HepG2 (cell line): ENCODE measurements at regions not wholly inside any gene's neighbourhood (a gene's known extent, or its start where the extent isn't known, plus 50 kb on each side); places are given as distances from the start of the nearest gene placed in this dataset.

Experiments
- ATAC-seq: fragments of 200-7000 bp; cut with Tn5 transposase; 3 replicates; pipeline ENCODE4 v1.9.1; 2020; ENCODE audit warnings: mild to moderate bottlenecking, moderate library complexity
- BruUV-seq: library from RNA; stranded (reverse); fragments of 400-500 nt; replicated peaks from 2 replicates; lab custom pipeline; 2021; lab: Mats Ljungman, UMichigan
- CTCF ChIA-PET: fragments of 300-600 bp; formaldehyde crosslinking; extraction: SDS; loops from one replicate; lab custom pipeline; 2021; ENCODE audit warnings: low total read pairs, inconsistent platforms, low intra/inter-chr PET ratio; lab: Yijun Ruan, JAX
- POLR2A ChIA-PET: fragments of 350-600 bp; sonication (Branson Sonifier 250); formaldehyde crosslinking; loops from one replicate; lab custom pipeline; 2020; ENCODE audit warnings: antibody characterized with exemption, inconsistent platforms; lab: Yijun Ruan, JAX
- DNase-seq: peaks from one replicate; pipeline ENCODE4 v3.0.0-alpha.2; 2015; ENCODE audit warnings: low spot score
- FAIRE-seq: peaks from 3 replicates; lab custom pipeline; 2011; peaks lifted over from hg19 to GRCh38; lab: Jason Lieb, UNC
- H2AFZ ChIP-seq: one replicate; pipeline ENCODE4 v1.6.1; 2011; ENCODE audit warnings: low read length, inconsistent platforms
- H3K27ac ChIP-seq: fragments of 300-600 bp; 3 replicates; pipeline ENCODE4 v1.8.0; 2011; ENCODE audit warnings: mixed run types, mild to moderate bottlenecking, mixed read lengths, low read length, inconsistent platforms; ENCODE audit not compliant: insufficient read depth; ENCODE audit errors: extremely low read length
- H3K27me3 ChIP-seq, 2 experiments: fragments of 200-600 bp in 1 of 2; 2 replicates in 1 of 2; 3 replicates in 1 of 2; pipeline versions ENCODE4 v1.6.0 to v1.8.0; 2011; ENCODE audit warnings: low read length in 2 of 2, mild to moderate bottlenecking in 2 of 2, moderate library complexity in 2 of 2, inconsistent platforms in 1 of 2; ENCODE audit not compliant: insufficient read depth in 2 of 2, control insufficient read depth in 1 of 2
- H3K36me3 ChIP-seq, 2 experiments: fragments of 200-600 bp in 1 of 2; replicated peaks in 1 of 2; 2 replicates in 1 of 2; 3 replicates in 1 of 2; pipeline versions ENCODE4 v1.5.1 to v1.8.0; 2011; ENCODE audit warnings: low read length in 2 of 2, inconsistent platforms in 1 of 2; ENCODE audit not compliant: insufficient read depth in 2 of 2, control insufficient read depth in 1 of 2
- H3K4me1 ChIP-seq: 2 replicates; pipeline ENCODE4 v1.5.1; 2012; ENCODE audit warnings: low read length, inconsistent platforms; ENCODE audit not compliant: insufficient read depth
- H3K4me2 ChIP-seq: 2 replicates; pipeline ENCODE4 v1.6.0; 2011; ENCODE audit warnings: low read depth, low read length, inconsistent platforms
- H3K4me3 ChIP-seq, 3 experiments: fragments of 200-600 bp in 1 of 3; sonication (generic), shearing (Covaris generic) in 1 of 3; replicated peaks in 1 of 3; 2 replicates each; pipeline ENCODE4 v1.5.1; 2011 to 2016; ENCODE audit warnings: low read length in 3 of 3, inconsistent platforms in 2 of 3, low read depth in 2 of 3, mild to moderate bottlenecking in 2 of 3, control low read depth in 1 of 3, mixed read lengths in 1 of 3; ENCODE audit not compliant: insufficient read depth in 1 of 3
- H3K79me2 ChIP-seq: one replicate; pipeline ENCODE4 v1.6.1; 2011; ENCODE audit warnings: low read length, inconsistent platforms; ENCODE audit not compliant: insufficient read depth
- H3K9ac ChIP-seq: 2 replicates; pipeline ENCODE4 v1.6.0; 2011; ENCODE audit warnings: mild to moderate bottlenecking, low read depth, low read length, inconsistent platforms; ENCODE audit not compliant: insufficient read depth
- H3K9me3 ChIP-seq: 2 replicates; pipeline ENCODE4 v1.5.1; 2012; ENCODE audit warnings: mild to moderate bottlenecking, low read length
- H4K20me1 ChIP-seq: 2 replicates; pipeline ENCODE4 v1.6.0; 2011; ENCODE audit warnings: inconsistent platforms, mild to moderate bottlenecking, low read length, moderate library complexity; ENCODE audit not compliant: insufficient read depth
- ATF1 ChIP-seq: IDR thresholded peaks from 2 replicates; pipeline ENCODE4 v1.6.1; 2016; ENCODE audit warnings: mild to moderate bottlenecking, control low read depth
- FOSL2 ChIP-seq: sonication (generic); formaldehyde crosslinking; IDR thresholded peaks from 2 replicates; pipeline ENCODE4 v1.4.0; 2020; ENCODE audit warnings: missing genetic modification reagents
- GABPA ChIP-seq, 2 experiments: IDR thresholded peaks; 2 replicates each; pipeline ENCODE4 v1.6.1; 2011 to 2016; ENCODE audit warnings: low read depth in 2 of 2, low read length in 1 of 2, missing biosample characterization in 1 of 2, missing genetic modification characterization in 1 of 2
- GLMP ChIP-seq: sonication (generic); formaldehyde crosslinking; IDR thresholded peaks from 2 replicates; pipeline ENCODE4 v1.9.0; 2021; ENCODE audit warnings: missing genetic modification reagents, mild to moderate bottlenecking, borderline replicate concordance
- HMG20A ChIP-seq: IDR thresholded peaks from 2 replicates; pipeline ENCODE4 v1.6.1; 2016; ENCODE audit warnings: borderline replicate concordance
- MBNL3 ChIP-seq: fragments of 250-450 bp; sonication (Bioruptor Pico); conservative IDR thresholded peaks from 2 replicates; pipeline ENCODE4 v1.8.0; 2022; ENCODE audit warnings: mild to moderate bottlenecking, inconsistent platforms
- NFE2L2 ChIP-seq: fragments of 150-350 bp; IDR thresholded peaks from 2 replicates; pipeline ENCODE4 v1.6.1; 2014; ENCODE audit warnings: low read length
- NFYC ChIP-seq: IDR thresholded peaks from 2 replicates; pipeline ENCODE4 v1.6.1; 2016; ENCODE audit warnings: missing genetic modification reagents, missing compliant biosample characterization
- NR2F6 ChIP-seq, 2 experiments: IDR thresholded peaks; 2 replicates each; pipeline ENCODE4 v1.6.1; 2016; ENCODE audit warnings: antibody characterized with exemption in 1 of 2, mild to moderate bottlenecking in 1 of 2
- REL ChIP-seq: sonication (generic); formaldehyde crosslinking; conservative IDR thresholded peaks from 2 replicates; pipeline ENCODE4 v1.8.0; 2022; ENCODE audit warnings: mild to moderate bottlenecking, missing genetic modification reagents, moderate library complexity
- STAG1 ChIP-seq: sonication (generic); formaldehyde crosslinking; IDR thresholded peaks from 2 replicates; pipeline ENCODE4 v1.4.0; 2020; ENCODE audit warnings: missing genetic modification reagents
- TBX2 ChIP-seq: sonication (generic); formaldehyde crosslinking; IDR thresholded peaks from 2 replicates; pipeline ENCODE4 v1.5.0; 2020; ENCODE audit warnings: missing genetic modification reagents, mild to moderate bottlenecking, borderline replicate concordance
- TSC22D2 ChIP-seq: sonication (generic); formaldehyde crosslinking; IDR thresholded peaks from 2 replicates; pipeline ENCODE4 v1.5.1; 2020; ENCODE audit warnings: missing genetic modification reagents, mild to moderate bottlenecking, borderline replicate concordance
- ZNF652 ChIP-seq: IDR thresholded peaks from 2 replicates; pipeline ENCODE4 v1.6.1; 2016; ENCODE audit warnings: low read depth, borderline replicate concordance
- ZNF687 ChIP-seq: sonication (generic); formaldehyde crosslinking; IDR thresholded peaks from 2 replicates; pipeline ENCODE4 v1.5.1; 2020; ENCODE audit warnings: mild to moderate bottlenecking, missing genetic modification reagents, moderate library complexity
- ZNF75D ChIP-seq: sonication (generic); formaldehyde crosslinking; IDR thresholded peaks from 2 replicates; pipeline ENCODE4 v1.8.1; 2023; ENCODE audit warnings: missing genetic modification reagents, mild to moderate bottlenecking, borderline replicate concordance
- WGBS: methylation state at CpG from one replicate; pipeline ENCODE4 v1.1.6; 2017; ENCODE audit warnings: low lambda C conversion rate; 5-methylcytosine and 5-hydroxymethylcytosine counted together
- in situ Hi-C: cut with HindIII; loops from 2 replicates; pipeline ENCODE4 v1.10.0; 2017; ENCODE audit warnings: low pct_unique_long_range_greater_than_20kb; ENCODE audit not compliant: extremely low pct_ligation_motif_present
- intact Hi-C: fragments of 100-400 bp; cut with micrococcal nuclease; formaldehyde crosslinking; loops from one replicate; pipeline ENCODE4 v1.10.0; 2022; ENCODE audit not compliant: unreplicated experiment

GRCh38 chr2:167440382-167440781, 552.1 kb downstream of the XIRP2 start:
- H3K27me3 ChIP-seq = no peaks in the 10 kb centered on the region
- no peak overlapping the region for H3K4me2 ChIP-seq
- TF ChIP-seq ZNF75D (CRISPR knock-in tag) = no peak
- TF ChIP-seq TSC22D2 (CRISPR knock-in tag) = no peak
- 0 out of 2 replicates have a peak, but pooled peaks have one; percentile 29 for TF ChIP-seq NFE2L2
- no peak for TF ChIP-seq STAG1 (CRISPR knock-in tag)
- FAIRE-seq = no peak
- ATAC-seq = no peak
- no peak for DNase-seq
- no peaks in the 10 kb centered on the region for H3K9me3 ChIP-seq
- CTCF ChIA-PET = no interaction called here
- H3K4me3 ChIP-seq = no peak overlapping the region
- in situ Hi-C loops = no loop called here
- H3K79me2 ChIP-seq = no peaks in the 10 kb centered on the region
- no peak overlapping the region for H2AFZ ChIP-seq
- H4K20me1 ChIP-seq = no peaks in the 10 kb centered on the region
- no peak overlapping the region for H3K27ac ChIP-seq
- H3K36me3 ChIP-seq = no peaks in the 10 kb centered on the region
- POLR2A ChIA-PET = no interaction called here
- H3K9ac ChIP-seq = no peak overlapping the region
- BruUV-seq = no TSS peak
- H3K4me1 ChIP-seq = no peaks in the 10 kb centered on the region
- intact Hi-C loops = no loop called here

GRCh38 chr2:167438206-167438605, 549.9 kb downstream of the XIRP2 start:
- H3K27me3 ChIP-seq = no peaks in the 10 kb centered on the region
- DNase-seq (peak; percentile 14), ATAC-seq (peak; percentile 67), FAIRE-seq (no peak)
- WGBS = 1% methylated on average over 2 of the region's 2 CpGs
- H3K4me1 ChIP-seq = no peaks in the 10 kb centered on the region
- no peak overlapping the region for H3K27ac ChIP-seq
- in situ Hi-C loops (no loop called here), intact Hi-C loops (no loop called here)
- H3K9me3 ChIP-seq = no peaks in the 10 kb centered on the region
- H3K79me2 ChIP-seq = no peaks in the 10 kb centered on the region
- no TSS peak for BruUV-seq
- ChIA-PET CTCF (no interaction called here), POLR2A (no interaction called here)
- H3K36me3 ChIP-seq = no peaks in the 10 kb centered on the region
- H4K20me1 ChIP-seq = no peaks in the 10 kb centered on the region
- no peak overlapping the region for H3K4me3 ChIP-seq
- H3K4me2 ChIP-seq = no peak overlapping the region
- H2AFZ ChIP-seq = no peak overlapping the region
- no peak overlapping the region for H3K9ac ChIP-seq
- TF ChIP-seq NFYC (peak; percentile 40; the same call in 1 of the 2 replicates), TBX2 (CRISPR knock-in tag) (no peak), MBNL3 (CRISPR knock-in tag) (no peak), ATF1 (CRISPR knock-in tag) (0 out of 2 replicates have a peak, but pooled peaks have one; percentile 16), NR2F6 (IDR thresholded peaks at IDR 0.05) (no peak), NR2F6 (CRISPR knock-in tag; IDR thresholded peaks at IDR 0.05) (no peak), FOSL2 (peak; percentile 34; the same call in 1 of the 2 replicates), GLMP (no peak), REL (no peak), ZNF687 (CRISPR knock-in tag) (no peak), ZNF652 (no peak), GABPA (IDR thresholded peaks at IDR 0.05; ENCODE audit: low read depth, low read length) (no peak), GABPA (CRISPR knock-in tag; IDR thresholded peaks at IDR 0.05; ENCODE audit: low read depth) (peak; percentile 68), HMG20A (CRISPR knock-in tag) (no peak)
